Hepatocyte (in vitro differentiated cells): ENCODE measurements at regions not wholly inside any gene's neighbourhood (a gene's known extent, or its start where the extent isn't known, plus 50 kb on each side); places are given as distances from the start of the nearest gene placed in this dataset.

ENCODE experiments used
- DNase-seq: peaks from one replicate; pipeline ENCODE4 v3.0.0-alpha.2; 2016; ENCODE audit warnings: low spot score
- H2AFZ ChIP-seq: fragments of 200-600 bp; sonication (generic); 2 replicates; pipeline ENCODE4 v1.6.0; 2016; ENCODE audit warnings: antibody characterized with exemption, mild to moderate bottlenecking
- H3K27ac ChIP-seq: fragments of 200-600 bp; sonication (generic); 2 replicates; pipeline ENCODE4 v1.5.1; 2016; ENCODE audit warnings: mild to moderate bottlenecking
- H3K27me3 ChIP-seq: fragments of 200-600 bp; sonication (generic); 2 replicates; pipeline ENCODE4 v1.6.1; 2016
- H3K36me3 ChIP-seq: fragments of 200-600 bp; sonication (generic); replicated peaks from 2 replicates; pipeline ENCODE4 v1.5.1; 2016; ENCODE audit warnings: low read depth; ENCODE audit not compliant: insufficient read depth
- H3K4me1 ChIP-seq: fragments of 200-600 bp; sonication (generic); 2 replicates; pipeline ENCODE4 v1.5.1; 2016; ENCODE audit warnings: mild to moderate bottlenecking, moderate library complexity; ENCODE audit not compliant: insufficient read depth
- H3K4me2 ChIP-seq: fragments of 200-600 bp; sonication (generic); 2 replicates; pipeline ENCODE4 v1.6.0; 2016
- H3K4me3 ChIP-seq: fragments of 200-600 bp; sonication (generic); 2 replicates; pipeline ENCODE4 v1.5.1; 2016; ENCODE audit warnings: mild to moderate bottlenecking
- H3K79me2 ChIP-seq: fragments of 200-600 bp; sonication (generic); 2 replicates; pipeline ENCODE4 v1.6.0; 2017; ENCODE audit warnings: mild to moderate bottlenecking
- H3K9me2 ChIP-seq: fragments of 200-600 bp; sonication (generic); replicated peaks from 2 replicates; pipeline ENCODE4 v1.6.0; 2017; ENCODE audit warnings: mild to moderate bottlenecking; ENCODE audit not compliant: insufficient read depth
- H3K9me3 ChIP-seq: fragments of 200-600 bp; sonication (generic); 2 replicates; pipeline ENCODE4 v1.5.1; 2016; ENCODE audit warnings: low read depth, mild to moderate bottlenecking
- H4K20me1 ChIP-seq: fragments of 200-600 bp; sonication (generic); 2 replicates; pipeline ENCODE4 v1.6.0; 2016; ENCODE audit warnings: mild to moderate bottlenecking; ENCODE audit not compliant: insufficient read depth, poor library complexity, severe bottlenecking
- EZH2 ChIP-seq: fragments of 200-600 bp; sonication (generic); IDR thresholded peaks from 2 replicates; pipeline ENCODE4 v1.6.1; 2016; ENCODE audit warnings: antibody characterized with exemption, mild to moderate bottlenecking, borderline replicate concordance
- EZH2phosphoT487 ChIP-seq: fragments of 200-600 bp; sonication (generic); IDR thresholded peaks from one replicate; pipeline ENCODE4 v1.6.1; 2018; ENCODE audit warnings: antibody characterized with exemption, mild to moderate bottlenecking, low read depth, moderate library complexity; ENCODE audit not compliant: unreplicated experiment, severe bottlenecking
- WGBS: methylation state at CpG from one replicate; pipeline ENCODE4 v1.1.6; 2016; ENCODE audit warnings: low lambda C conversion rate; ENCODE audit errors: missing lambda C conversion rate; 5-methylcytosine and 5-hydroxymethylcytosine counted together
- TF ChIP-seq, protein P1 (sequence below): fragments of 200-600 bp; sonication (generic); IDR thresholded peaks from 2 replicates; pipeline ENCODE4 v1.5.1; 2016; ENCODE audit warnings: antibody characterized with exemption, mild to moderate bottlenecking; ENCODE audit not compliant: poor library complexity

DNA sequence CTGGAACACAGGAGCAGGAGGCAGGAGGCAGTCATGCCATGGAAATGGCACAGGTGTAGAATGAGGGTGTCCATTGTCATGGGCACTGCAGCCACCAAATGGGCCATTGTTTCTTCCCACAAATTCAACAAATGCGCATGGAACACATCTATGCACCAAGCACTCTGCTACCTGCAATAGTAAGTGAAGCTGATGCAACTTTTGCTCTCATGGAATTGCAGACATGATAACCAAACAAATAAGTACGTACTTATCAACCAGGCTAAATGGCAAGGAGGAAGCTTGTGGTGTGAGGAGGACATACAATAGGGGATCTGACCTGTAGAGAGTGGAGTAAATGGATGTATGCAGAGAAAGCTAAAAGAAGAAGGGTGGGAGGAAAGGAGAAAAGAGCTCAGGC lies 116.8 kb downstream of the TRIM36 start:
- Histone ChIP-seq H3K79me2 (no peaks in the 10 kb centered on the region), H2AFZ (no peak overlapping the region), H3K9me3 (no peaks in the 10 kb centered on the region), H3K4me2 (no peak overlapping the region), H3K4me3 (no peak overlapping the region), H3K27me3 (no peaks in the 10 kb centered on the region), H3K36me3 (no peaks in the 10 kb centered on the region), H3K9me2 (no peaks in the 10 kb centered on the region), H4K20me1 (no peaks in the 10 kb centered on the region), H3K4me1 (no peaks in the 10 kb centered on the region), H3K27ac (no peak overlapping the region)
- no peak for DNase-seq
- TF ChIP-seq EZH2phosphoT487: no peak
- TF ChIP-seq, protein P1, sequence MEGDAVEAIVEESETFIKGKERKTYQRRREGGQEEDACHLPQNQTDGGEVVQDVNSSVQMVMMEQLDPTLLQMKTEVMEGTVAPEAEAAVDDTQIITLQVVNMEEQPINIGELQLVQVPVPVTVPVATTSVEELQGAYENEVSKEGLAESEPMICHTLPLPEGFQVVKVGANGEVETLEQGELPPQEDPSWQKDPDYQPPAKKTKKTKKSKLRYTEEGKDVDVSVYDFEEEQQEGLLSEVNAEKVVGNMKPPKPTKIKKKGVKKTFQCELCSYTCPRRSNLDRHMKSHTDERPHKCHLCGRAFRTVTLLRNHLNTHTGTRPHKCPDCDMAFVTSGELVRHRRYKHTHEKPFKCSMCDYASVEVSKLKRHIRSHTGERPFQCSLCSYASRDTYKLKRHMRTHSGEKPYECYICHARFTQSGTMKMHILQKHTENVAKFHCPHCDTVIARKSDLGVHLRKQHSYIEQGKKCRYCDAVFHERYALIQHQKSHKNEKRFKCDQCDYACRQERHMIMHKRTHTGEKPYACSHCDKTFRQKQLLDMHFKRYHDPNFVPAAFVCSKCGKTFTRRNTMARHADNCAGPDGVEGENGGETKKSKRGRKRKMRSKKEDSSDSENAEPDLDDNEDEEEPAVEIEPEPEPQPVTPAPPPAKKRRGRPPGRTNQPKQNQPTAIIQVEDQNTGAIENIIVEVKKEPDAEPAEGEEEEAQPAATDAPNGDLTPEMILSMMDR: no peak
- TF ChIP-seq EZH2: no peak
- WGBS: 88% methylated on average over 2 of the region's 2 CpGs

- Histone ChIP-seq H3K9me3 (no peaks in the 10 kb centered on the region), H3K4me3 (no peak overlapping the region), H3K27me3 (no peaks in the 10 kb centered on the region), H3K36me3 (no peaks in the 10 kb centered on the region), H2AFZ (no peak overlapping the region), H3K79me2 (no peaks in the 10 kb centered on the region), H3K9me2 (no peaks in the 10 kb centered on the region), H4K20me1 (no peaks in the 10 kb centered on the region), H3K4me1 (no peaks in the 10 kb centered on the region), H3K27ac (no peak overlapping the region), H3K4me2 (no peak overlapping the region)
- WGBS: 55% methylated on average over 3 of the region's 3 CpGs
- TF ChIP-seq EZH2phosphoT487 (no peak), EZH2 (no peak)
- TF ChIP-seq, protein P1: no peak
- no peak for DNase-seq
Observed at GRCh38 chr5:115050866-115051265, 118.8 kb downstream of the TRIM36 start.

DNA sequence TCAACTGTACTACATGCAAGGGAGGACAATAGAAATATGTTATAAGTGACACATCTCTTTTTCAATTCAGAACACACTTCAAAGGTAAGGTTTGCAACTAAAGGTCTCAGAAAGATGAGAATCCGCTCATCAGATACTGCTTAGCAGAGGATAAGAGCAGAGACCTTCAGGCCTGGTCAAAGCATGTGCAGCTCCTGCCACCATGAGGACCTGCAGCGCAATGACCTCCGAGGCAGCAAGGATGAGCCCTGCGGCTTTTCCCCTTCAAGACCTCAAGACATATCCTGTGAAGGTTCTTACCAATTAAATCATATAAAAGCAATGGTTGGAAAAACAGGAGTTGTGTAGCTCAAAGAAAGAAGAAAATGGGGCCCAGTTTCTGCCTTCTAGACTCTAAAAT lies 135.8 kb downstream of the TRIM36 start:
- peak; percentile 19 for DNase-seq
- no peak overlapping the region for H3K4me2 ChIP-seq
- no peaks in the 10 kb centered on the region for H4K20me1 ChIP-seq
- no peak overlapping the region for H3K4me3 ChIP-seq
- WGBS: 52% methylated on average over 4 of the region's 4 CpGs
- no peaks in the 10 kb centered on the region for H3K4me1 ChIP-seq
- H3K9me2 ChIP-seq: no peaks in the 10 kb centered on the region
- H3K9me3 ChIP-seq: no peaks in the 10 kb centered on the region
- no peaks in the 10 kb centered on the region for H3K27me3 ChIP-seq
- no peak overlapping the region for H2AFZ ChIP-seq
- no peak overlapping the region for H3K27ac ChIP-seq
- no peak for TF ChIP-seq EZH2
- TF ChIP-seq, protein P1: peak; percentile 42
- no peaks in the 10 kb centered on the region for H3K36me3 ChIP-seq
- H3K79me2 ChIP-seq: no peaks in the 10 kb centered on the region

DNA sequence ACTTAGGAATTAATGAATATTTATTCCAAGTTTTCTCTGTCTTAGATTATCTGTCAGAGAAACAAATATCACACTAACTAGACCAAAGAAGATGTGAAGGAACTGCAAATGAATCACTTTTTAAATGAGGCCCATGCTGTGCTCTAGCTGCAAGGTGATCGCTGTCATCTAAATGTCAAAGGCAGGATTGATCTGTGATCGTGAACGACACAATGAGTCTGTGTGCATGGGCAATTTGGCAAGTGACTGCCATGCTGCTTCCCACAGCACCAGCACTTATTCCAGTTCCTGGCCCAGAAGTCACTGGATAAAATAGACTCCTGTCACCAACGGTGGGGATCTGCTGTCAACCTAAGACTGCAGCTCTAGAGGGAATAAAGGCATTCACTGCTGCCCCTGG lies 141.2 kb downstream of the TRIM36 start:
- Histone ChIP-seq H3K4me2 (no peak overlapping the region), H3K36me3 (no peaks in the 10 kb centered on the region), H4K20me1 (no peaks in the 10 kb centered on the region), H3K79me2 (no peaks in the 10 kb centered on the region), H3K27ac (no peak overlapping the region), H3K9me2 (no peaks in the 10 kb centered on the region), H2AFZ (no peak overlapping the region), H3K4me3 (no peak overlapping the region), H3K4me1 (no peaks in the 10 kb centered on the region), H3K9me3 (no peaks in the 10 kb centered on the region), H3K27me3 (no peaks in the 10 kb centered on the region)
- WGBS: 64% methylated on average over 4 of the region's 4 CpGs
- TF ChIP-seq, protein P1: no peak
- no peak for DNase-seq
